Bronchial epithelial cell (primary cell): ENCODE measurements at regions not wholly inside any gene's neighbourhood (a gene's known extent, or its start where the extent isn't known, plus 50 kb on each side); places are given as distances from the start of the nearest gene placed in this dataset.
"Not testable (repeated sequence)": the region's sequence is repeated elsewhere in the genome, so short reads cannot be mapped to it uniquely, and the experiment has no call there.

Experiments
- DNase-seq: peaks from one replicate; pipeline ENCODE4 v3.0.0-alpha.2; 2010; ENCODE audit warnings: low read depth
- FAIRE-seq: peaks from 2 replicates; lab custom pipeline; 2011; peaks lifted over from hg19 to GRCh38; lab: Jason Lieb, UNC
- H3K27me3 ChIP-seq: 2 replicates; pipeline ENCODE4 v1.5.1; 2011; ENCODE audit warnings: low read length; ENCODE audit not compliant: control insufficient read depth, insufficient read depth
- H3K36me3 ChIP-seq: 2 replicates; pipeline ENCODE4 v1.5.1; 2011; ENCODE audit warnings: low read length; ENCODE audit not compliant: control insufficient read depth, insufficient read depth
- H3K4me3 ChIP-seq: 2 replicates; pipeline ENCODE4 v1.5.1; 2011; ENCODE audit warnings: mild to moderate bottlenecking, low read depth, low read length, control low read depth
- CTCF ChIP-seq: IDR thresholded peaks from 2 replicates; pipeline ENCODE4 v1.5.1; 2011; ENCODE audit warnings: mild to moderate bottlenecking, moderate library complexity, low read length, control low read depth, inconsistent platforms; ENCODE audit not compliant: insufficient read depth, severe bottlenecking

- Histone ChIP-seq H3K27me3 (peaks cover 5% of the 10 kb centered on the region), H3K36me3 (no peaks in the 10 kb centered on the region), H3K4me3 (no peak overlapping the region)
- FAIRE-seq (no peak), DNase-seq (no peak)
- no peak for TF ChIP-seq CTCF
Observed at GRCh38 chr7:66296-66695, 126.1 kb upstream of the FAM20C start.

GRCh38 chr7:66741-67140 lies 125.6 kb upstream of the FAM20C start:
- DNase-seq (no peak), FAIRE-seq (peak; percentile 68)
- Histone ChIP-seq H3K36me3 (no peaks in the 10 kb centered on the region), H3K27me3 (peaks cover 5% of the 10 kb centered on the region), H3K4me3 (no peak overlapping the region)
- TF ChIP-seq CTCF, result no peak

GRCh38 chr7:67661-68395 lies 124.5 kb upstream of the FAM20C start:
- no peak overlapping the region for H3K4me3 ChIP-seq
- peaks cover 5% of the 10 kb centered on the region for H3K27me3 ChIP-seq
- DNase-seq (peak; percentile 88), FAIRE-seq (no peak)
- no peaks in the 10 kb centered on the region for H3K36me3 ChIP-seq
- peak; percentile 20 for TF ChIP-seq CTCF

GRCh38 chr7:68629-69028 lies 123.7 kb upstream of the FAM20C start:
- FAIRE-seq, result peak; percentile 52
- Histone ChIP-seq H3K27me3 (peaks cover 5% of the 10 kb centered on the region), H3K4me3 (no peak overlapping the region), H3K36me3 (no peaks in the 10 kb centered on the region)
- TF ChIP-seq CTCF, result no peak
- no peak for DNase-seq

- not testable (repeated sequence) for H3K36me3 ChIP-seq, H3K27me3 ChIP-seq, DNase-seq, H3K4me3 ChIP-seq, FAIRE-seq
Observed at GRCh38 chr7:69052-69451, 123.3 kb upstream of the FAM20C start.

GRCh38 chr7:69499-70123 lies 122.8 kb upstream of the FAM20C start:
- DNase-seq, H3K4me3 ChIP-seq, H3K36me3 ChIP-seq, H3K27me3 ChIP-seq, FAIRE-seq: not testable (repeated sequence)

- H3K4me3 ChIP-seq, FAIRE-seq: not testable (repeated sequence)
Observed at GRCh38 chr7:70207-70606, 122.2 kb upstream of the FAM20C start.

GRCh38 chr7:70989-71388 lies 121.4 kb upstream of the FAM20C start:
- not testable (repeated sequence) for FAIRE-seq, H3K4me3 ChIP-seq, DNase-seq, H3K36me3 ChIP-seq, H3K27me3 ChIP-seq

More at GRCh38 chr7:70207-70606, 122.2 kb upstream of the FAM20C start:
- H3K36me3 ChIP-seq, DNase-seq, H3K27me3 ChIP-seq: not testable (repeated sequence)

- not testable (repeated sequence) for H3K4me3 ChIP-seq, H3K27me3 ChIP-seq, DNase-seq, H3K36me3 ChIP-seq, FAIRE-seq
Observed at GRCh38 chr7:72266-73057, 119.9 kb upstream of the FAM20C start.

GRCh38 chr7:73058-73331 lies 119.4 kb upstream of the FAM20C start:
- H3K36me3 ChIP-seq, DNase-seq, H3K27me3 ChIP-seq, H3K4me3 ChIP-seq, FAIRE-seq: not testable (repeated sequence)
